NCI-H1694 treated with DMSO at 0.1 percent for 48 hours (cell line): ENCODE measurements at regions not wholly inside any gene's neighbourhood (a gene's known extent, or its start where the extent isn't known, plus 50 kb on each side); places are given as distances from the start of the nearest gene placed in this dataset.
"Not testable (repeated sequence)": the region's sequence is repeated elsewhere in the genome, so short reads cannot be mapped to it uniquely, and the experiment has no call there.

Experiments
- DNase-seq: peaks from one replicate; lab custom pipeline; 2025; lab: John Stamatoyannopoulos, UW

DNA sequence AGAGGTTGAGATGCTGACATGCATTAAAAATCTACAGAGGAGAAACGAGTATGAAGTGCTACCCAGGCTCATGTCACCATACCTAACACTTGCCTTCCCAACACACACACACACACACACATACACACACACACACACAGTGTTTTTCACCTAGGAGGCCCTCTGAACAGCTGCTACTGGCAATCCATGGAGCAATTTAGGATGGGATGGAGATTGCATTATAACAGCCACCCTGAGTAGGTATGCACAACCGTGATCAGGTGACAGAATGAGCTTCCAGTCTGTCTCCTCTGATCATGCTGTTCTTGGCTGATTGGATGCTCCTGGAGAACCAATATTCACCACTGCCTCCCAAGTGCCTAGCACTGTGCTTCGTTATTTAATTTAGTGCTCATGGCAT lies 528.5 kb upstream of the CDH5 start:
- no peak for DNase-seq

- DNase-seq, result no peak
Observed at GRCh38 chr16:65837464-65837863, 529.0 kb upstream of the CDH5 start.

GRCh38 chr16:65834688-65835087 lies 531.8 kb upstream of the CDH5 start:
- DNase-seq, result no peak

- no peak for DNase-seq
Observed at GRCh38 chr16:65833171-65833871, 533.2 kb upstream of the CDH5 start.

DNA sequence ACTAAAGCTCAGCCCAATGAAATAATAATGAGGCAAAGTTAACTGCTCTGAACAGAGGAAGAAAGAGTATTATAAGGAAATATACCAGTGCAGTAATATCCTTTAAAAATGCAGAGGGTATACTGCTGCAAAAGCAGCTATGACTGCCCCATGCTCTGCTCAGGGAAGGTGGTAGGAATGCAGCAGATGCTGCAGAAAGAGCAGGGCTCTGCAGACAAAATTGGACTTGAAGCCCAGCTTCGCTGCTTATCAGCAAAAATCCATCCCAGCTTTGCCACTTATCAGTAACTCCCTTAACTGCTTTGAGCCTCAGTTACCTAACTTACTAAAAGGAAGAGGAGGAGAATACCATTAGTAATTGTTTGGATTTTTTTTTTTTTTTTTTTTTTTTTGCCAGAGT lies 533.8 kb upstream of the CDH5 start:
- DNase-seq, result no peak

GRCh38 chr16:65831903-65832666 lies 534.4 kb upstream of the CDH5 start:
- DNase-seq, result no peak

DNA sequence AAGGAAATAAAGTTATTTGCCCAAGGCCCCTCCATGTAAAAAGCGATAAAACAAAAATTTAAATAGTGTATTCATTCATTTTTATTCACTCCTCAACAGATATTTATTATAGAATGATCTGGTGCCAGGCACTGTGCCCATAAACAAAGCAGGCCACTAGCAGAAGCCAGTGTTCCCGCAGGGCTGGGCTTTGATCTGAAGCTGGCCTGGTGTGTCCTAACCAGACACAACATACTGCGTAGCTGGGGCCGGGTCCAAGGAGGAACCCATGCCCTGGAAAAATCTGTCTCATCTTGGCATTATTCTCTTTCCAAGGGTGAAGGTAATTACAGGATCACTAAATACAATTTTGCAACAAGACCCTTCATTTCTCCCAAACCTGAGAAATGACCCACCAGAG lies 537.4 kb upstream of the CDH5 start:
- DNase-seq, result no peak

DNA sequence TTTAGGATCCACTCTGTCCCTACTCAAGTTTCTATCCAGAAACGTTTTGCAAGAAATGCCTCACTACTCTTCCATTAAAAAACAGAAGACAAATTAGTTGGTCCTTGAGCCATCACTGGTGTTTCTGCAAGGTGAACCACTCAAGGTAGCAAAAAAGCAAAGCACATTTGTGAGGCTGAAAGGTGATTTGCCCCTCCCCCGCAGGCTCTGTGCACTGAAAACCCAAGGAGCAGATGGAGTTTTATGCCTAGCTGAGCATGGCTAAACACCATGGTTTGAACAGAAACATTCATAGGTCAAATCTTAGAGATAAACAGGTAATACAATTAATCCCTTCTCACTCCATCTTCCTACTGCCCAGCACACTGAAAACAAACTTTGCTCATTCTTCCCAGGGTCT lies 538.2 kb upstream of the CDH5 start:
- DNase-seq, result no peak

- DNase-seq, result no peak
Observed at GRCh38 chr16:65827231-65827630, 539.3 kb upstream of the CDH5 start.

DNA sequence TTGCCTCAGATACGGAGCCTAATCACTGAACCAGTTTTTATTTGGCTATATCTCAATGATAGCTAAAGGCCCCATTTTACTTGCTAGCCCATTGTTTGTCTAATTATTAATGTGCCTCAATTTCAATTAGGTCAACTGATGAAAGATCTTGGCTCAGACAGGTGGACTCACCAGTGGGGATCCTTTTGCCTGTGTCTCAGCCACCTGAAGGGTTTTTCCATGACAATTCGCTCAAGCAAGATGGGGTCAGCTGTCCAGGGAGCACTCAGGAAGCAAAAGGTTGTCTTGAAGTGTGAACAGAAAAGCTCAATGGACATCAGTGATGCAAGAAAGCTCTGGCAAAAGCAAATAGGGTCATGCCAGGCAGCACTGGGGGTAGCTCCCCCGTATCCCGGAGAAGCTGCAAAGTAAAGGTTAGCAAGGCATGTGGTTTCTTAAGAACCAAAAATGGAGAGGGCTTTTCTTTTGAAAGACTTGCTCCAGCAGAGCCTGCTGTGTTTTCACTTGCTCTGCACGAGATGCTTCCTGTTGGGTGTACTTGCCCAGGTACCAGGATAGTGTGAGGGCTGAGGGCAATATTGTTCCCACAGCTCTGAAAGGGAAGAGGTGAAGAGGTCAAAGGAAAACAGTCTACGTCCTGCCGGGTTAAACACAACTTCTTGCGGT lies 541.2 kb upstream of the CDH5 start:
- no peak for DNase-seq

GRCh38 chr16:65822148-65822547 lies 544.3 kb upstream of the CDH5 start:
- DNase-seq, result no peak

GRCh38 chr16:65819136-65819898 lies 547.2 kb upstream of the CDH5 start:
- DNase-seq, result no peak

- DNase-seq, result no peak
Observed at GRCh38 chr16:65817799-65818198, 548.7 kb upstream of the CDH5 start.

DNA sequence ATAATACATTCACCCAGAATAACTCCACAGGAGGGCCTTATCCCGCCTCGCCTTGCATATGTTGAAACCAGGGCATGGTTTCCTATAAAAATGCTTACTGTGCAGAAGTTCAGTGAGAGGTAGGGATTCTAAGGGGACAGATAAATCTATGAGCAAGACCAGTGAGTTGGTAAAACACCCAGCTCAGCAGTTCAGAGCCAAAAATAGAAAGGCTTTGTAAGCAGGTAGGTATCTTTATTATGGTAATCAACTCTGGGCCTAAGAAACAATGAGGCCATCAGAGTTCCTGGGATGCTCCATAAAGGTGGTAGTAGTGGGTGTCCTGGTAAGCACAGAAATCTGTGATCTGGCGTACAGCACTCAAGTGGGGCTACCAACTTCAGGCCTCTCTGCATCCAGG lies 549.4 kb upstream of the CDH5 start:
- no peak for DNase-seq

DNA sequence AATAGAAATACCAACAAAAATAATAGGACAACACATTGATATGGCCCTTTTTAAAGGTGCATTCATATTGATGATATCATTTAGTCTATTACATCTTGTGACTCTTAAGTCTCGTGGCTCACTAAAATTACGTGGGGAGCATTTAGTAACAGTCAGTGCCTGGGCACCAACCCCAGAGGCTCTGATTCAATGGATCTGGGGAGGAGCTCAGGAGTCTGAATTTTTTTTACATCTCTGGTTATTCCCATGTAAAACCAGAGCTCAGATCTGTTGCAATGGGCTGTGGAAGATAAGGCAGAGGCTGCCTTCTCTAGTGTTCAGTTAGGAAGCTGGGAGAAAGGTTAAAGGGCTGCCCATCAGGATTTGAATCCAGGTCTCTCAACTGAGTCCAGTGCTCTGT lies 549.9 kb upstream of the CDH5 start:
- DNase-seq, result no peak

GRCh38 chr16:65815707-65816106 lies 550.8 kb upstream of the CDH5 start:
- no peak for DNase-seq

DNA sequence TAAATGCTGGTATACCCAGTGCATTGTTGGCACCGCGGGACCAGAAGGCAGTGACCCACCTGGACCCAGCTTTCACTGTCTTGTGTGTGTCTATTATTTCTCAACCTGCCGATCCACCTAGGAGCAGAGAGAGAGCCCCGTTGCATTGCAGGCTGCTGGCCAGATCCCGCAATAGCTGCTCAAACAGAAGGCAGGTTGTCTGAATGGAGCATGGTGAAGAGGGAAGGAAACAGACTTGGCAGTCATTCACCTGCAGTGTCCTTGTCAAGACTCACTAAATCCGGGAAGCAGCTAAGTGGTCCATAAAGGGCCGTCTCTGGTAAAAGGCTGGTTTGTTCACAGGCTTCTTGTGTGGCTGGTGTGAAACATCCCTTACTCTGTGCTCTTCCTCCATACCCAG lies 552.6 kb upstream of the CDH5 start:
- not testable (repeated sequence) for DNase-seq

GRCh38 chr16:65809627-65810026 lies 556.9 kb upstream of the CDH5 start:
- peak; percentile 73 for DNase-seq

DNA sequence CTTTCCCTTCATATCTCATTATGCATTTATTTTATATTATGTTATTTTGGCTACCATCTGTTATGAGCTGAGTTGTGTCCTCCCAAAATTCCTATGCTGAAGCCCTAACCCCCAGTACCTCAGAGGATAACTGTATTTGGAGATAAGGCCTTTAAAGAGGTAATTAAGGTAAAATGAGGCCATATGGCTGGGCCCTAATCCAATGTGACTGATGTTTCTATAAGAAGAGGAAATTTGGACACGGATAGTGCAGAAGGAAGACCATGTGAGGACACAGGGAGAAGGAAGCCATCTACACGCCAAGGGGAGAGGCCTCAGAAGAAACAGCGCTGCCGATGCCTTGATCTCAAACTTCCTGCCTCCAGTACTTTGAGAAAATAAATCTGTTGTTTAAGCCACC lies 557.7 kb upstream of the CDH5 start:
- DNase-seq, result no peak

GRCh38 chr16:65807858-65808257 lies 558.6 kb upstream of the CDH5 start:
- DNase-seq, result no peak

DNA sequence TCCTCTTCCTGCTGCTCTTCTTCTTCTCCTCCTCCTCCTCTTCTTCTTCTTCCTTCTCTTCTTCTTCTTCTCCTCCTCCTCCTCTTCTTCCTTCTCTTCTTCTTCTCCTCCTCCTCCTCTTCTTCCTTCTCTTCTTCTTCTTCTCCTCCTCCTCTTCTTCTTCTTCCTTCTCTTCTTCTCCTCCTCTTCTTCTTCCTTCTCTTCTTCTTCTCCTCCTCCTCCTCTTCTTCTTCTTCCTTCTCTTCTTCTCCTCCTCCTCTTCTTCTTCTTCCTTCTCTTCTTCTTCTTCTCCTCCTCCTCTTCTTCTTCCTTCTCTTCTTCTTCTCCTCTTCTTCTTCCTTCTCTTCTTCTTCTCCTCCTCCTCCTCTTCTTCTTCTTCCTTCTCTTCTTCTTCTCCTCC lies 560.8 kb upstream of the CDH5 start:
- not testable (repeated sequence) for DNase-seq

GRCh38 chr16:65796481-65796880 lies 570.0 kb upstream of the CDH5 start:
- DNase-seq, result no peak
